ENCODE measurements at regions not wholly inside any gene's neighbourhood (a gene's known extent, or its start where the extent isn't known, plus 50 kb on each side); places are given as distances from the start of the nearest gene placed in this dataset.

DNA sequence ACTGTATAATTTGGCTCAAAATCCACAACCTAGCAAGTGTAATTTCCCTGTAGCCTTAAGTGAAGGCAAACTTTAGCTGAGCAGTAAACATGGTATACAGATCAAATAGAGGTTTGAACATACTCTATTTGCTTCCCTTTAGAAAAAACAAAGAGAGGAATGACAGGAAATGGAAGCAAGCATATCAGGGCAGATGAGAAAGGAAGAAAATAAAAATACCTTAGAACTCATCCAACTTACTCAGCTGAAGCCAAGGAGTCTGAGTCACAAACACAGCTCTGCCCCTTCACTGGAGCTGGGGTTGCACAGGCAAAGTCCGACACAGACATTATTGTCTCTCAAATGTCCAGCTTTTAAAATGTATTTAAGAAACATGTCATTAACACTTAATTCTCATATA is 379.9 kb upstream of the IRAK1BP1 start:
- TF ChIP-seq, protein P1, sequence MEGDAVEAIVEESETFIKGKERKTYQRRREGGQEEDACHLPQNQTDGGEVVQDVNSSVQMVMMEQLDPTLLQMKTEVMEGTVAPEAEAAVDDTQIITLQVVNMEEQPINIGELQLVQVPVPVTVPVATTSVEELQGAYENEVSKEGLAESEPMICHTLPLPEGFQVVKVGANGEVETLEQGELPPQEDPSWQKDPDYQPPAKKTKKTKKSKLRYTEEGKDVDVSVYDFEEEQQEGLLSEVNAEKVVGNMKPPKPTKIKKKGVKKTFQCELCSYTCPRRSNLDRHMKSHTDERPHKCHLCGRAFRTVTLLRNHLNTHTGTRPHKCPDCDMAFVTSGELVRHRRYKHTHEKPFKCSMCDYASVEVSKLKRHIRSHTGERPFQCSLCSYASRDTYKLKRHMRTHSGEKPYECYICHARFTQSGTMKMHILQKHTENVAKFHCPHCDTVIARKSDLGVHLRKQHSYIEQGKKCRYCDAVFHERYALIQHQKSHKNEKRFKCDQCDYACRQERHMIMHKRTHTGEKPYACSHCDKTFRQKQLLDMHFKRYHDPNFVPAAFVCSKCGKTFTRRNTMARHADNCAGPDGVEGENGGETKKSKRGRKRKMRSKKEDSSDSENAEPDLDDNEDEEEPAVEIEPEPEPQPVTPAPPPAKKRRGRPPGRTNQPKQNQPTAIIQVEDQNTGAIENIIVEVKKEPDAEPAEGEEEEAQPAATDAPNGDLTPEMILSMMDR (IDR thresholded peaks at IDR 0.05), result no peak
- H3K27ac ChIP-seq, result no peak overlapping the region
- H3K4me3 ChIP-seq, result no peak overlapping the region
- DNase-seq (ENCODE audit: low spot score), result no peak

DNA sequence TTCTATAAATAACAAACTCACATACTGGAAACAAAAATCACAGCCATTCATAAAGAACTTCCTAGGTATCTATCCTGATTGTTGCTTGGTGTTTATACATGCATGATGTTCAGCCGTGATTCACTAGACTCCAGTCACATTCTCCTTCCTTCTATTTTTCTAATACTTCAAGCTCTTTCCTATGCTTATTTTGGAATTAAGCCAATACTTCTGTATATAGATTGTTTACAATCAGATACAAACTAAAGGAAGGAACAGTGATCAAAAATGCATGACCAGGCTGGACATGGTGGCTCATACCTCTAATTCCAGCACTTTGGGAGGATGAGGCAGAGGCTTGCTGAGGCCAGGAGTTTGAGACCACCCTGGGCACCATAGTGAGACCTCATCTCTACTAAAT is 377.5 kb upstream of the IRAK1BP1 start:
- TF ChIP-seq, protein P1 (IDR thresholded peaks at IDR 0.05), result no peak
- no peak overlapping the region for H3K4me3 ChIP-seq
- no peak overlapping the region for H3K27ac ChIP-seq
- DNase-seq (ENCODE audit: low spot score), result no peak

DNA sequence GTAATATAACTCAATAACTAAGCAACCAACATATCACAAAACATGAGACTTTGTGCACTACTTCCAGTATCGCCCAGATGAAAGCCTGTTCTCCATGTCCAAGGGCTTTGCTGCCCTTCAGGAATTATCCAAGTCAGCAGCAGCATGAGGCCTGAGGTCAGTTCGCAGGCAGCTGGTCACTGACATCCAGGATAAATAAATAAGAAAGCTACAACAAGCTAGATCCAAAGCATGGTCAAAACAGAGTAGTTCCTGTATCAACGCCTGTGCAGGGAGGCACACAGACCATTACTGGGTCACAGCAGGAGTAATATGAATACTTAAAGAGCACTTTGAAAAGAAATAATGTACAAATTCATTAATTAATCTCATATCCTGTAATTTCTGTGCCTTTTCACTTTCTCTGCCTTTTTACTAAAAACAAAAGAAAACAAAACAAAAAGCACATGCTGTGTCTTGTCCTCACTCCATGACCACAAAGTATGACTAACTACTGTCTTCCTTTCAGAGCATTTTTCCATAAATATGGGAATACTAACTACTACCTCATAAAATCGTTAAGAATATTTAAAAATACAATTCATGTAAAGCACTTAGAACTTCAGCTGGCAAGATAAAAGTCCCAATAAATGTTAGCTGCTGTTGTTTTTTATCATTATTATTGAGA is 374.9 kb upstream of the IRAK1BP1 start:
- no peak overlapping the region for H3K4me3 ChIP-seq
- no peak for DNase-seq (ENCODE audit: low spot score)
- no peak overlapping the region for H3K27ac ChIP-seq
- TF ChIP-seq, protein P1 (IDR thresholded peaks at IDR 0.05), result no peak

DNA sequence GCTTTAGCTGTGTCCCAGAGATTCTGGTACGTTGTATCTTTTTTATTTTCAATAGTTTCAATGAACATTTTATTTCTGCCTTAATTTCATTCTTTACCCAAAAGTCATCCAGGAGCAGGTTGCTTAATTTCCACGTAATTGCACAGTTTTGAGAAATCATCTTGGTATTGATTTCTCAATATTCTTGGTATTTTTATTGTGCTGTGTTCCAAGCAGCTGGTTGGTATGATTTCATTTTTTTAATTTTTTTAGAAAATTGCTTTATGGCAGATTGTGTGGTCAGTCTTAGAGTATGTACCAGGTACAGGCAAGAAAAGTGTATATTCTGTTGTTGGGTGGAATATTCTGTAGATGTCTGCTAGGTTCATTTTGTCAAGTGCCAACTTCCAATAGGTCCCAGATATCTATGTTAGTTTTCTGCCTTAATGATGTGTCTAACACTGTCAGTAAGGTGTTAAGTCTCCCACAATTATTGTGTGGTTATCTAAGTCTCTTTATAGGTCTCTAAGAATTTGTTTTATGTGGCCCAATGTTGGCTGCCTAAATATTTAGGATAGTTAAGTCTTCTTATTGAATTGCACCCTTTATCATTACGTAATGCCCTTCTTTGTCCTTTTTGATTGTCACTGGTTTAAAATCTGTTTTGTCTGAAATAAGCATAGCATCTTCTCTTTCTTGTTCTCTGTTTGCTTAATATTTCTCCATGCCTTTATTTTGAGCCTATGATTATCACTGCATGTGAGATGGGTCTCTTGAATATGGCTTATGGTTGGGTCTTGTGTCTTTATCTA is 366.9 kb upstream of the IRAK1BP1 start:
- TF ChIP-seq, protein P1 (IDR thresholded peaks at IDR 0.05), result no peak
- DNase-seq (ENCODE audit: low spot score), result no peak

DNA sequence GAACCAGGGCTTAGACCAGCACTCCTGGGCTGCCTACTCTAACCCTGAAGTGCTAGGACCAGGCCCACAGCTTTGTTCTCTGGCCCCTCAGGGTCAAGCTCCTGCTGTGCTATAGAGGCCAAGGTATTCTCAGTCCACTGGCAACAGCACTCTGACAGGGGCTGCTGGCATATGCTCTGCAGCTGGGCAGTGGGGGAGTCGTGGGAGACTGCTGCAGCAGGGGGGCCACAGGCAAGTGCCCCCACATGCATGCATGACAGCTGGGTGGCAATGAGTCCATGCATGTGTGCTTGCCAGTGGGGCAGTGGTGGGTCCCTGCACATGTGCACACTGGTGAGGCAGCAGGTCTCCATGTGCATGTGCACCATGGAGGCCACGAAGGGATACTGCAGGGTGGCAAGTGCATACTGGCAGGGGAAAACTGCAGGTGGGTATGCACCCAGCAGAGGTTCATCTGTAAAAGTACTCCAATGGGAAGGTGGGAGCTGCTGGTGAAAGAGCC is 364.9 kb upstream of the IRAK1BP1 start:
- Histone ChIP-seq H3K4me3 (no peak overlapping the region), H3K27ac (no peak overlapping the region)
- TF ChIP-seq, protein P1 (IDR thresholded peaks at IDR 0.05), result no peak
- DNase-seq (ENCODE audit: low spot score), result no peak

More for the DNA sequence above, 366.9 kb upstream of the IRAK1BP1 start:
- Histone ChIP-seq H3K4me3 (no peak overlapping the region), H3K27ac (no peak overlapping the region)

DNA sequence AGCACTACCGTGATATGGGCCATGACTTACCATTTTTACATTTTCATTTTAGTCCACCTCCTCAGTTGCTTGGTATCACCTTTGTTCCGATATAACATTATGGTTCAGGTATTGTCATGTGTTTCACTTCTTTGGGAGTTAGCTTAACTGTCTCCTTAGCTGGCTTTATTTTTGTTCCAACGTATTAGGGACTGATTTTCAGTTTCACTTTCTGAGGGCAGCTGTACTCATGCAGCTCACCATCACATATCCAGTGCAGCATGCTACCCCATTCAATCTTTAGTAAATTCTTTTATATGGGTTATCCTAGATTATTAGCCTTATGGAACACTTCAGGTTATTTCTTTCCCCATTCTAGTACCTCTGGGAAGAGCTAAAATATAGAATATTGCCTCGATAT is 362.2 kb upstream of the IRAK1BP1 start:
- TF ChIP-seq, protein P1 (IDR thresholded peaks at IDR 0.05), result no peak
- Histone ChIP-seq H3K4me3 (no peak overlapping the region), H3K27ac (no peak overlapping the region)
- no peak for DNase-seq (ENCODE audit: low spot score)
